ENCODE measurements at regions not wholly inside any gene's neighbourhood (a gene's known extent, or its start where the extent isn't known, plus 50 kb on each side); places are given as distances from the start of the nearest gene placed in this dataset.

- Histone ChIP-seq H3K27me3 (no peaks in the 10 kb centered on the region), H3K4me1 (no peaks in the 10 kb centered on the region), H3K27ac (replicated peaks in 1 of 4) (no peak overlapping the region), H3K9me3 (no peaks in the 10 kb centered on the region), H3K36me3 (no peaks in the 10 kb centered on the region), H3K4me3 (no peak overlapping the region)
- WGBS: 96% methylated on average over 4 of the region's 4 CpGs
- no peak for DNase-seq (ENCODE audit: extremely low spot score)
- intact Hi-C loops (cut with DNase I): no loop called here
- TF ChIP-seq POLR2AphosphoS5 (IDR thresholded peaks at IDR 0.05) (no peak), POLR2A (IDR thresholded peaks at IDR 0.05; ENCODE audit: low read depth) (no peak), EP300 (IDR thresholded peaks at IDR 0.05) (no peak)
- TF ChIP-seq, protein P1, sequence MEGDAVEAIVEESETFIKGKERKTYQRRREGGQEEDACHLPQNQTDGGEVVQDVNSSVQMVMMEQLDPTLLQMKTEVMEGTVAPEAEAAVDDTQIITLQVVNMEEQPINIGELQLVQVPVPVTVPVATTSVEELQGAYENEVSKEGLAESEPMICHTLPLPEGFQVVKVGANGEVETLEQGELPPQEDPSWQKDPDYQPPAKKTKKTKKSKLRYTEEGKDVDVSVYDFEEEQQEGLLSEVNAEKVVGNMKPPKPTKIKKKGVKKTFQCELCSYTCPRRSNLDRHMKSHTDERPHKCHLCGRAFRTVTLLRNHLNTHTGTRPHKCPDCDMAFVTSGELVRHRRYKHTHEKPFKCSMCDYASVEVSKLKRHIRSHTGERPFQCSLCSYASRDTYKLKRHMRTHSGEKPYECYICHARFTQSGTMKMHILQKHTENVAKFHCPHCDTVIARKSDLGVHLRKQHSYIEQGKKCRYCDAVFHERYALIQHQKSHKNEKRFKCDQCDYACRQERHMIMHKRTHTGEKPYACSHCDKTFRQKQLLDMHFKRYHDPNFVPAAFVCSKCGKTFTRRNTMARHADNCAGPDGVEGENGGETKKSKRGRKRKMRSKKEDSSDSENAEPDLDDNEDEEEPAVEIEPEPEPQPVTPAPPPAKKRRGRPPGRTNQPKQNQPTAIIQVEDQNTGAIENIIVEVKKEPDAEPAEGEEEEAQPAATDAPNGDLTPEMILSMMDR (IDR thresholded peaks at IDR 0.05): no peak
Observed at GRCh38 chr4:159552979-159553768, 450.3 kb downstream of the RAPGEF2 start.

DNA sequence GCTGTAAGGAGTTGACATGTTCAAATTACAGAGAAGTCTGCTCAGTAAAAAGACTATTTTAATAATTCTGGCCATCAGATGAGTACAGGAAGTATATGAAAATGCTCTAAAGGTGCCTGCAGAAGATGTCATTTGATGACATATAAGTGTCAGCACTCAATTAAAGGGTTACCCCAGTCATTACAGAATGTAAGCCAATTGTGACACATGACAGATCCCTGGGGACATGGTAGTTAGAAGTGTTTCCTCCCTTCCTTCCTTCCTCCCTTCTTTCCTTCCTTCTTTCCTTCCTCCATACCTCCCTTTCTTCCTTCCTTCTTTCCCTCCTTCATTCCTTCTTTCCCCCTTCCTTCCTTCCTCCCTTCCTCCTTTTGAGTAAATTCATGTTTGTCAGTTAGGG is 453.0 kb downstream of the RAPGEF2 start:
- intact Hi-C loops (cut with DNase I): no loop called here
- Histone ChIP-seq H3K36me3 (no peaks in the 10 kb centered on the region), H3K4me1 (no peaks in the 10 kb centered on the region), H3K4me3 (no peak overlapping the region), H3K27ac (replicated peaks in 1 of 4) (no peak overlapping the region), H3K27me3 (no peaks in the 10 kb centered on the region), H3K9me3 (no peaks in the 10 kb centered on the region)
- TF ChIP-seq POLR2A (IDR thresholded peaks at IDR 0.05; ENCODE audit: low read depth) (no peak), EP300 (IDR thresholded peaks at IDR 0.05) (no peak), POLR2AphosphoS5 (IDR thresholded peaks at IDR 0.05) (no peak)
- TF ChIP-seq, protein P1 (IDR thresholded peaks at IDR 0.05): no peak
- DNase-seq (ENCODE audit: extremely low spot score): no peak

GRCh38 chr4:159562366-159562765 is 459.5 kb downstream of the RAPGEF2 start:
- Histone ChIP-seq H3K27me3 (no peaks in the 10 kb centered on the region), H3K9me3 (no peaks in the 10 kb centered on the region), H3K36me3 (no peaks in the 10 kb centered on the region), H3K4me1 (no peaks in the 10 kb centered on the region), H3K4me3 (no peak overlapping the region), H3K27ac (replicated peaks in 1 of 4) (no peak overlapping the region)
- WGBS: 74% methylated on average over 1 of the region's 1 CpG
- intact Hi-C loops (cut with DNase I): no loop called here
- TF ChIP-seq EP300 (IDR thresholded peaks at IDR 0.05): no peak
- TF ChIP-seq, protein P1 (IDR thresholded peaks at IDR 0.05): no peak
- TF ChIP-seq POLR2AphosphoS5 (IDR thresholded peaks at IDR 0.05): no peak
- no peak for TF ChIP-seq POLR2A (IDR thresholded peaks at IDR 0.05; ENCODE audit: low read depth)
- DNase-seq (ENCODE audit: extremely low spot score): no peak

DNA sequence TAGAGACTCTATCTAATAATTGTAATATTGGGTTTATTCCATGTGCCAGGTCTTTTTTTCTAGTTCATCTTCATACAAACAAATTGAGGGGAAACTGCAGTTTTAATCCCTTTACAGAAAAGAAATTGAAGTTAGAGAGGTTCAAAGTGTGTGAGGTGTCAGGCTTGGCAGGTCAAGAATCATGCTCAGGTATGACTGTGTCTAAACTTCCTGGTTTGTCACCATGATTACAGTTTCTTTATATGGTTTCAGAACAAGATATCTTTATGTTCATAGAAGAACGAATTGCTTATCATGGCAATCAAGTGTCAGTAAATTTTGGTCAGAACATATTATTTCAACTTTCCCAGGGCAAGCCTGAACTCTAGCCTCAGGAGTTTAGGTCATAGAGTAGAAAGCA is 460.4 kb downstream of the RAPGEF2 start:
- 83% methylated on average over 1 of the region's 1 CpG for WGBS

More for the DNA sequence above, 460.4 kb downstream of the RAPGEF2 start:
- TF ChIP-seq EP300 (IDR thresholded peaks at IDR 0.05) (no peak), POLR2A (IDR thresholded peaks at IDR 0.05; ENCODE audit: low read depth) (no peak), POLR2AphosphoS5 (IDR thresholded peaks at IDR 0.05) (no peak)
- TF ChIP-seq, protein P1 (IDR thresholded peaks at IDR 0.05): no peak
- no peaks in the 10 kb centered on the region for H3K27me3 ChIP-seq
- H3K36me3 ChIP-seq: no peaks in the 10 kb centered on the region
- intact Hi-C loops (cut with DNase I): no loop called here
- no peak overlapping the region for H3K27ac ChIP-seq (replicated peaks in 1 of 4)
- DNase-seq (ENCODE audit: extremely low spot score): no peak
- peaks cover 0 to 5% (median 2%) of the 10 kb centered on the region in 4 donors for H3K9me3 ChIP-seq
- H3K4me3 ChIP-seq: no peak overlapping the region
- no peaks in the 10 kb centered on the region for H3K4me1 ChIP-seq

Data from esophagus muscularis mucosa (tissue), 4 donors.